Sciatic nerve (tissue), 2 donors: ENCODE measurements at regions not wholly inside any gene's neighbourhood (a gene's known extent, or its start where the extent isn't known, plus 50 kb on each side); places are given as distances from the start of the nearest gene placed in this dataset.
A peak's percentile ranks its signal among the peaks of the same experiment; 100 is the strongest.
"Not testable (repeated sequence)": the region's sequence is repeated elsewhere in the genome, so short reads cannot be mapped to it uniquely, and the experiment has no call there.

Experiments
- ATAC-seq: fragments of 200-7000 bp; cut with Tn5 transposase; one replicate; pipeline ENCODE4 v1.9.1; 2020; ENCODE audit warnings: mild to moderate bottlenecking, moderate library complexity
- DNase-seq: peaks from one replicate; pipeline ENCODE4 v3.0.0-alpha.2; 2020; ENCODE audit warnings: low spot score
- intact Hi-C: fragments of 100-400 bp; cut with DNase I; formaldehyde crosslinking; loops from one replicate; pipeline ENCODE4 v1.14.2; 2022
- donor health status: DM: no; HTN: no; CAD: no.
- donor health status: DM: no; HTN: no; CAD: no.

GRCh38 chr15:98344591-98344990 lies 303.7 kb upstream of the IGF1R start:
- ATAC-seq = no peak
- no peak for DNase-seq
- intact Hi-C loops = no loop called here

GRCh38 chr15:98347001-98347400 lies 301.3 kb upstream of the IGF1R start:
- intact Hi-C loops = no loop called here
- DNase-seq = no peak
- ATAC-seq = no peak

GRCh38 chr15:98347866-98348265 lies 300.5 kb upstream of the IGF1R start:
- intact Hi-C loops = no loop called here
- ATAC-seq (no peak), DNase-seq (no peak)

- DNase-seq (no peak), ATAC-seq (no peak)
- intact Hi-C loops = no loop called here
These were observed 298.1 kb upstream of the IGF1R start for GRCh38 chr15:98350276-98350675.

GRCh38 chr15:98358274-98358673 lies 290.1 kb upstream of the IGF1R start:
- DNase-seq, intact Hi-C loops, ATAC-seq: not testable (repeated sequence)

GRCh38 chr15:98358971-98359370 lies 289.4 kb upstream of the IGF1R start:
- DNase-seq (no peak), ATAC-seq (no peak)
- intact Hi-C loops = no loop called here

GRCh38 chr15:98363416-98363815 lies 284.9 kb upstream of the IGF1R start:
- DNase-seq = no peak
- no peak for ATAC-seq

GRCh38 chr15:98363955-98364354 lies 284.4 kb upstream of the IGF1R start:
- ATAC-seq (no peak), DNase-seq (no peak)
- intact Hi-C loops = no loop called here

More at GRCh38 chr15:98363416-98363815, 284.9 kb upstream of the IGF1R start:
- intact Hi-C loops = no loop called here

GRCh38 chr15:98369081-98369716 lies 279.1 kb upstream of the IGF1R start:
- DNase-seq = no peak
- intact Hi-C loops = no loop called here
- peak; percentile 56 for ATAC-seq

GRCh38 chr15:98375513-98376340 lies 272.6 kb upstream of the IGF1R start:
- no peak for DNase-seq
- intact Hi-C loops = no loop called here

GRCh38 chr15:98380721-98381120 lies 267.6 kb upstream of the IGF1R start:
- intact Hi-C loops = no loop called here
- DNase-seq = no peak
- no peak for ATAC-seq

More at GRCh38 chr15:98375513-98376340, 272.6 kb upstream of the IGF1R start:
- no peak for ATAC-seq

GRCh38 chr15:98381446-98381845 lies 266.9 kb upstream of the IGF1R start:
- DNase-seq = no peak
- no peak for ATAC-seq
- intact Hi-C loops = no loop called here

- DNase-seq (no peak), ATAC-seq (no peak)
- intact Hi-C loops = no loop called here
These were observed 266.2 kb upstream of the IGF1R start for GRCh38 chr15:98382139-98382538.

GRCh38 chr15:98383571-98383970 lies 264.8 kb upstream of the IGF1R start:
- ATAC-seq (no peak), DNase-seq (no peak)
- intact Hi-C loops = no loop called here

GRCh38 chr15:98384328-98385029 lies 263.9 kb upstream of the IGF1R start:
- DNase-seq (no peak), ATAC-seq (no peak)
- intact Hi-C loops = no loop called here

GRCh38 chr15:98385752-98386381 lies 262.5 kb upstream of the IGF1R start:
- ATAC-seq (no peak), DNase-seq (no peak)
- intact Hi-C loops = no loop called here

GRCh38 chr15:98386561-98386960 lies 261.8 kb upstream of the IGF1R start:
- no peak for DNase-seq
- ATAC-seq = no peak
- intact Hi-C loops = no loop called here

GRCh38 chr15:98387866-98388265 lies 260.5 kb upstream of the IGF1R start:
- intact Hi-C loops = no loop called here
- ATAC-seq (no peak), DNase-seq (no peak)

- no peak for ATAC-seq
These were observed 257.3 kb upstream of the IGF1R start for GRCh38 chr15:98390946-98391530.

More at GRCh38 chr15:98390946-98391530, 257.3 kb upstream of the IGF1R start:
- DNase-seq = no peak
- intact Hi-C loops = no loop called here
